ENCODE measurements at regions not wholly inside any gene's neighbourhood (a gene's known extent, or its start where the extent isn't known, plus 50 kb on each side); places are given as distances from the start of the nearest gene placed in this dataset.
A peak's percentile ranks its signal among the peaks of the same experiment; 100 is the strongest.

DNA sequence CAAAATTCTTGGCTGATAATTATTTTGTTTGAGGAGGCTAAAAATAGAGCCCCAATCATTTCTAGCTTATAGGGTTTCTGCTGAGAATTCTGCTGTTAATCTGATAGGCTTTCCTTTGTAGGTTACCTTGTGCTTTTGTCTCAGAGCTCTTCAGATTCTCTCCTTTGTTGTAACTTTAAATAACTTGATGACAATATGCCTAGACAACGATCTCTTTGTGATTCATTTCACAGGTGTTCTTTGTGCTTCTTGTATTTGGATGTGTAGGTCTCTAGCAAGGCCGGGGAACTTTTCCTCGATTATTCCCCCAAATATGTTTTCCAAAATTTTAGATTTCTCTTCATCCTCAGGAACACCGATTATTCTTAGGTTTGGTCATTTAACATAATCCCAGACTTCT is 376.5 kb upstream of the MAN1A1 start:
- no peak overlapping the region for H3K4me3 ChIP-seq (ENCODE audit: low read length)

DNA sequence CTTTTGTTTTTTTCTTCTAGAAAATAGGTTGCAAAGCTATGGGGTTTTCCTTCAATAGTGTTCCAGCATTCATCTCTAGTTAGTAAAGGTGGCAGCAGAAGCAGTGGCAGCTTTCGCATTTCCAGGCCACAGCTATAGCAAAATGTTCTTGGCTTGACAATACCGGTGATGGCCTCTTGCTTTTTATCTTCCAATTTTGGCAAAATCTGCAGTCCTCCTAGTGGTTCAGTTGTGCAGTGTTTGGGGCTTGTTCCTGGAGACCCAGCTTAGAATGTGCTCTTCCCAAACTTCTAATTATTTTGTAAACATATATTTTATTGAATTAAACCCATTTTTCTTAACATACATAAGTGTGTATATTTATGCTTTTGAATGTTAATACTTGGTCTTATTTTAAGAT is 370.6 kb upstream of the MAN1A1 start:
- 90% methylated on average over 2 of the region's 2 CpGs for WGBS (ENCODE audit: insufficient coverage)
- Histone ChIP-seq H3K27ac (ENCODE audit: low read length) (no peak overlapping the region), H3K4me3 (ENCODE audit: low read length) (no peak overlapping the region), H3K36me3 (ENCODE audit: control insufficient read depth, insufficient read depth, low read length) (no peaks in the 10 kb centered on the region), H3K27me3 (ENCODE audit: control insufficient read depth, insufficient read depth, low read length) (no peaks in the 10 kb centered on the region), H3K4me1 (ENCODE audit: control insufficient read depth, insufficient read depth, low read length) (no peaks in the 10 kb centered on the region), H3K9me3 (replicated peaks; ENCODE audit: control insufficient read depth, low read depth, low read length) (no peaks in the 10 kb centered on the region)
- no peak for DNase-seq

More for the DNA sequence above, 376.5 kb upstream of the MAN1A1 start:
- DNase-seq = no peak
- H3K27me3 ChIP-seq (ENCODE audit: control insufficient read depth, insufficient read depth, low read length) = no peaks in the 10 kb centered on the region
- H3K36me3 ChIP-seq (ENCODE audit: control insufficient read depth, insufficient read depth, low read length) = no peaks in the 10 kb centered on the region
- no peak overlapping the region for H3K27ac ChIP-seq (ENCODE audit: low read length)
- no peaks in the 10 kb centered on the region for H3K4me1 ChIP-seq (ENCODE audit: control insufficient read depth, insufficient read depth, low read length)
- H3K9me3 ChIP-seq (replicated peaks; ENCODE audit: control insufficient read depth, low read depth, low read length) = no peaks in the 10 kb centered on the region
- no CpG with 5 or more reads among the region's 4 CpGs for WGBS (ENCODE audit: insufficient coverage)

DNA sequence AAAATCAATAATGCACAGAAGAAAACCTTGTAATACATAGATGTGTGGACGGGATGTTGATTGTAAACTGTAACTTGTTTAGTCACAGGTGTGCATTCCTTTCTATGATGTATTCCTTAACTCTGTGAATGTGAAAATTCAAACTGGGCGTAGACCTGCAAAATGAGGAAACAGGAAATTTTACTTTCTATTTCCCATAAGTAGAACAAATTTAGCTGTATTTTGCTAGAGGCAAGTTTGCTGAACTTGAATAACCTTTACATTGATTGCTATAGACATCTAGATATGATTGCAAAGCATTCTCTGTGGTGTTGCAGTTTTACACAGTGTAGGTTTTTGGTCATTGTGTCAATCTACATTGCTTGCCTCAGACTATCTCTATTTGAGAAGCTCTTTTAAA is 368.4 kb upstream of the MAN1A1 start:
- no peaks in the 10 kb centered on the region for H3K9me3 ChIP-seq (replicated peaks; ENCODE audit: control insufficient read depth, low read depth, low read length)
- H3K27me3 ChIP-seq (ENCODE audit: control insufficient read depth, insufficient read depth, low read length) = no peaks in the 10 kb centered on the region
- H3K27ac ChIP-seq (ENCODE audit: low read length) = no peak overlapping the region
- WGBS (ENCODE audit: insufficient coverage) = no CpG with 5 or more reads among the region's 2 CpGs
- peak; percentile 16 for DNase-seq
- no peaks in the 10 kb centered on the region for H3K4me1 ChIP-seq (ENCODE audit: control insufficient read depth, insufficient read depth, low read length)
- no peaks in the 10 kb centered on the region for H3K36me3 ChIP-seq (ENCODE audit: control insufficient read depth, insufficient read depth, low read length)
- H3K4me3 ChIP-seq (ENCODE audit: low read length) = no peak overlapping the region

DNA sequence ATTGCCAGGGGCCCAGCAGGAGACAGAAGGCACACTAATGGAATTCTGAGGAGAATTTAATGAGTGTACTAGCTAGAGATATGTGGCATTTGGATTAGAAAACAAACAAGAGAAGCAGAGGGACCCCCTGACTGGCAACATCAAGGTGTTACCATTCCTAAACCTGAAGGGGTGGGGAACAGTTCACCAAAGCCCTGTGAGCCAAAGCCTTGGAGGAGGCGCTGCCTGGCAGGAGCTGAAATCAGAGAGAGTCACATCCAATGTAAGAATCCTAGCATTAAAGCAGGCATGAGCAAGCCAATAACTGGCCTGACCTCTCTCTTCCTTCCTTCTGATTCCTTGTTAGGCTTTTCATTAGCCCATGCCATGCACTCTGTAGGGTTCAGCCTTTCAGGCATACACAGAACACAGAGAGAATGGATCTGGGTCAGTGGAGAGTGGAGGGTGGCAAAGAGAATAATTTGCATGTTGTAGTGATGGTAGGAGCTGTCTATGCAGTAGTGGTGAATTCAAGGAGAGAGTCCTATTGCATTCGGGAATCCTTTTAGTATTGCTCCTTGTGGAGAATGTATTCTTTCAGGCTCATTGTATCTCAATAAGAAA is 367.2 kb upstream of the MAN1A1 start:
- 100% methylated on average over 1 of the region's 2 CpGs for WGBS (ENCODE audit: insufficient coverage)
- DNase-seq = no peak
- Histone ChIP-seq H3K4me3 (ENCODE audit: low read length) (no peak overlapping the region), H3K9me3 (replicated peaks; ENCODE audit: control insufficient read depth, low read depth, low read length) (no peaks in the 10 kb centered on the region), H3K27me3 (ENCODE audit: control insufficient read depth, insufficient read depth, low read length) (no peaks in the 10 kb centered on the region), H3K4me1 (ENCODE audit: control insufficient read depth, insufficient read depth, low read length) (no peaks in the 10 kb centered on the region), H3K36me3 (ENCODE audit: control insufficient read depth, insufficient read depth, low read length) (no peaks in the 10 kb centered on the region), H3K27ac (ENCODE audit: low read length) (no peak overlapping the region)

DNA sequence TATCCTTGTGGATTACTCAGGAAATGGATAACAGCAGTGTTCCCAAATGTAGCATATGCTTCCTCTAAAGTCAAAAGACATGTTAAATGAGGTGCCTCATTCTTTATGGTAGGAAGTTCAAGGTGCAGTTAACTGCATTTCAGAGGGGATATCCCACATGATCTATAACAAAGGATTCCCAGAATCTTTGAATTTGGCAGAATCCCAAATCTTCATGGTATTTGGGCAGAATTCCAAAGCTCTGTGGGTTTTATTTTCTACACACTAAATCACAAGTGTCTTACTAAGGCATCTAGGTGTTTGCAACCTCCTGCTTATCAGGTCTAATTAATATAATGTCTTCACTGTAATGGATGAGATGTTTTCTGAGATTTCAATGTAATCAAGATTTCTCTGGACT is 364.3 kb upstream of the MAN1A1 start:
- H3K27me3 ChIP-seq (ENCODE audit: control insufficient read depth, insufficient read depth, low read length) = no peaks in the 10 kb centered on the region
- H3K27ac ChIP-seq (ENCODE audit: low read length) = no peak overlapping the region
- peak; percentile 8 for DNase-seq
- H3K4me3 ChIP-seq (ENCODE audit: low read length) = no peak overlapping the region
- no peaks in the 10 kb centered on the region for H3K36me3 ChIP-seq (ENCODE audit: control insufficient read depth, insufficient read depth, low read length)
- H3K9me3 ChIP-seq (replicated peaks; ENCODE audit: control insufficient read depth, low read depth, low read length) = no peaks in the 10 kb centered on the region
- no peaks in the 10 kb centered on the region for H3K4me1 ChIP-seq (ENCODE audit: control insufficient read depth, insufficient read depth, low read length)

DNA sequence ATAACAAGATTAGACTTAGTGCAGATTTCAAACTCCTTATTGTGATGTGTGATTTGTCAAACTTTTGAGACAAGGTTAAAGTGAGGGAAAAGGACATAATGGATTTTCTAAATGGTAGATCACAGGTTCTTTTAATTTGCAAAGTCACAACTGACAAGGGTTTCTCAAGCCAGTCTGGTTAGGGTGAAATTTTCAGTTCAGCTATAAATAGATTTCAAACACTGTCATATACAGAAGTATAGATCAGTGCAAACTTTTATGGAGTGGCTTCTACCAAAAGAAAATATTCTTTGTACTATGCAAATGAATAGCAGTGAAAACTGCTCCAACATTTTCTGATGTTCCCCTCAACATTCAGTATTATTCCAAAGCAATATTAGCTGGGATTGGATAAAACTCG is 337.1 kb upstream of the MAN1A1 start:
- Histone ChIP-seq H3K9me3 (replicated peaks; ENCODE audit: control insufficient read depth, low read depth, low read length) (no peaks in the 10 kb centered on the region), H3K36me3 (ENCODE audit: control insufficient read depth, insufficient read depth, low read length) (no peaks in the 10 kb centered on the region), H3K27ac (ENCODE audit: low read length) (no peak overlapping the region), H3K4me3 (ENCODE audit: low read length) (no peak overlapping the region), H3K4me1 (ENCODE audit: control insufficient read depth, insufficient read depth, low read length) (no peaks in the 10 kb centered on the region), H3K27me3 (ENCODE audit: control insufficient read depth, insufficient read depth, low read length) (no peaks in the 10 kb centered on the region)
- DNase-seq = no peak
- WGBS (ENCODE audit: insufficient coverage) = no CpG with 5 or more reads among the region's 1 CpG

DNA sequence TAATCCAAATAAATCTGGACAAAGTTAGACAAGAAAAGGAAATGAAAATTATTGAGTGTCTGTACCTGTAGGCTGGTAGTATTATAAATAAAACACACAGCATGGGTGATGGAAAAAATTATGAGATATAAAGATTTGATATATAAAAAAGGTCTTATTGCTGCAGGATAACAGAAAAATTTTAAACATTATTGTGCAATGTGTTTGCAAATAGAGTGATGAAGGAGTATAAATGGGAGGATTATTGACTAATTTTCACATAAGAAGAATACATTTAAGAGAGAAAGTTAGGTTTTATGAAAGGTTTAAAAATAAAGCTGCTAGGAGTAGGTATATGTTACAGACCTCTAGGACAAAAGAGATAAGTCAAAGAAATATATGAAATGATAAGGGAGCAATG is 336.7 kb upstream of the MAN1A1 start:
- DNase-seq = no peak
- no peaks in the 10 kb centered on the region for H3K36me3 ChIP-seq (ENCODE audit: control insufficient read depth, insufficient read depth, low read length)
- no peak overlapping the region for H3K27ac ChIP-seq (ENCODE audit: low read length)
- H3K9me3 ChIP-seq (replicated peaks; ENCODE audit: control insufficient read depth, low read depth, low read length) = no peaks in the 10 kb centered on the region
- H3K4me3 ChIP-seq (ENCODE audit: low read length) = no peak overlapping the region
- no peaks in the 10 kb centered on the region for H3K4me1 ChIP-seq (ENCODE audit: control insufficient read depth, insufficient read depth, low read length)
- no peaks in the 10 kb centered on the region for H3K27me3 ChIP-seq (ENCODE audit: control insufficient read depth, insufficient read depth, low read length)

DNA sequence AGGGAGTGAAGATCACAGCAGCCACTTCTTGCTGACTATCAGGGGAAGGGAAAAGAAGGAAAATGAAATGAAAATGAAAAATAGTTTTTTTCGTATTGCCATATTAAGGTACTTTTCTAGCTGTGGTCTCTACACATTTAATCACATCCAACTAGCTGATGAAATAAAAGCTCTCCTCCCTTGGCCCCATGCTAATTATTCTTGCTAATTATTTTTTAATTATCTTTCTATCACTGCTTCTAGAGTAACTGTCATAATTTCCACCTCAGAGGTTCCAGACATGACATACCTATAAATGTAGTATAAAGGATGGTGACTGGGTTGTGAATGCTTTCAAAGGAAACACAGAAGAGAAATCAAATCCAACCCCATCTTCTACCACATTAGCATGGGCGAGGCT is 334.1 kb upstream of the MAN1A1 start:
- no peaks in the 10 kb centered on the region for H3K9me3 ChIP-seq (replicated peaks; ENCODE audit: control insufficient read depth, low read depth, low read length)
- WGBS (ENCODE audit: insufficient coverage) = no CpG with 5 or more reads among the region's 2 CpGs
- H3K4me1 ChIP-seq (ENCODE audit: control insufficient read depth, insufficient read depth, low read length) = no peaks in the 10 kb centered on the region
- H3K27ac ChIP-seq (ENCODE audit: low read length) = no peak overlapping the region
- no peak overlapping the region for H3K4me3 ChIP-seq (ENCODE audit: low read length)
- DNase-seq = no peak
- H3K27me3 ChIP-seq (ENCODE audit: control insufficient read depth, insufficient read depth, low read length) = no peaks in the 10 kb centered on the region
- H3K36me3 ChIP-seq (ENCODE audit: control insufficient read depth, insufficient read depth, low read length) = no peaks in the 10 kb centered on the region

DNA sequence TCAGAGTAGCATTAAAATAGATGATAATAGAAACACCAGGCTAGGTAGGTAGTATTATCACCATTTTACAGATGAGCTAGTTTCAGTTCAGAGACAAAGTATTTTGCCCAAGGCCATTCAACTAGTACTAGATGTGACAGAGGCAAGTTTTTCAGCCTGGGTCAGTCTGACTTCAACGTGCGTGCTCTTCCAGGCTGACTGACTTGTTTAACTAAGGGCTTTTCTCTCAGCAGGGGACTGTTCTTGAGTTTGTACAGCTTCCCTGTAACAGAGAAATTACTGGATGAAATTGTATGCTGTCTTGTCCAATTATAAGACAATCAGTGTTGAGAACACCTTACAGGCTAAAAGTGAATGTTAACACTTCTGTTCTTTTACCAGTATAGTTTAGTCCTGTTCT is 333.5 kb upstream of the MAN1A1 start:
- Histone ChIP-seq H3K4me1 (ENCODE audit: control insufficient read depth, insufficient read depth, low read length) (no peaks in the 10 kb centered on the region), H3K27ac (ENCODE audit: low read length) (no peak overlapping the region), H3K36me3 (ENCODE audit: control insufficient read depth, insufficient read depth, low read length) (no peaks in the 10 kb centered on the region), H3K27me3 (ENCODE audit: control insufficient read depth, insufficient read depth, low read length) (no peaks in the 10 kb centered on the region), H3K4me3 (ENCODE audit: low read length) (no peak overlapping the region), H3K9me3 (replicated peaks; ENCODE audit: control insufficient read depth, low read depth, low read length) (no peaks in the 10 kb centered on the region)
- WGBS (ENCODE audit: insufficient coverage) = 50% methylated on average over 2 of the region's 2 CpGs
- no peak for DNase-seq

DNA sequence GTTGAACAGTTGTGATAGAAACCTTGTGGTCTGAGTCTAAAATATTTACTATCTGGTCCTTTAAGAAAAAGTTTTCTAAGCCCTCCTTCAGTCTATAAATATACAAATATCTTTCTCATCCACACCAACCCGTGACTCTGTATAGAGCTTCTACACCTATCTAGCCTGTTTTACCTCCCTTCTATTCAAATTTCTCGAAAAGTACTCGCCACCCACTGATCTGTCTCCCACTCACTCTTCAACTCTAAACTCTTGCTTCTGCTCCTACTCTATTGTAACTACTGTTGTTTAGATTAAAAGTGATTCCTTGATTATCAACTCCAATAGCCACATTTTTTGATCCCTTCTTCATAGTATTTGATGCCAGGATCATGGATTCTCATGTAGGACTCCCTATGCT is 329.4 kb upstream of the MAN1A1 start:
- Histone ChIP-seq H3K36me3 (ENCODE audit: control insufficient read depth, insufficient read depth, low read length) (no peaks in the 10 kb centered on the region), H3K9me3 (replicated peaks; ENCODE audit: control insufficient read depth, low read depth, low read length) (no peaks in the 10 kb centered on the region), H3K27ac (ENCODE audit: low read length) (no peak overlapping the region), H3K4me3 (ENCODE audit: low read length) (no peak overlapping the region), H3K4me1 (ENCODE audit: control insufficient read depth, insufficient read depth, low read length) (no peaks in the 10 kb centered on the region), H3K27me3 (ENCODE audit: control insufficient read depth, insufficient read depth, low read length) (no peaks in the 10 kb centered on the region)
- 90% methylated on average over 1 of the region's 3 CpGs for WGBS (ENCODE audit: insufficient coverage)
- no peak for DNase-seq

DNA sequence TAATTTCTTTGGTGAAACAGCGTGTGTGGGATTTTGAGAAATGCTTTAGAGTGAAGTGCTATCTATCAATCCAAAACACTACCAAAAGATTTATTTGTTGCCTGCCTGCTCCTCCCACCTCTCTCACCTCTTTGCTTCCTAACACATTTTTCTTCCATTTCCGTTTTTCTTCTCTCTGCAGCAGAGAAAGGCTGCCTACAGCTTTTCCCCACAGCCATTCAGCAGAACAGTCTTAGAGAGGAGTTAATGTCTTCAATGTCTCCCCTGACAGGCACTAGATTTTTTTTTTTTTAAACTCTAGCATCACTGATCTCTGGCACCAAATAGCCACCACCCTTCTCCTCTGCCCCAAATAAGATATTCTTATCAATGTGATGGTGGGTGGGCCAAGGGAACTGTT is 327.8 kb upstream of the MAN1A1 start:
- Histone ChIP-seq H3K4me3 (ENCODE audit: low read length) (no peak overlapping the region), H3K27me3 (ENCODE audit: control insufficient read depth, insufficient read depth, low read length) (no peaks in the 10 kb centered on the region), H3K9me3 (replicated peaks; ENCODE audit: control insufficient read depth, low read depth, low read length) (no peaks in the 10 kb centered on the region), H3K27ac (ENCODE audit: low read length) (no peak overlapping the region), H3K36me3 (ENCODE audit: control insufficient read depth, insufficient read depth, low read length) (no peaks in the 10 kb centered on the region), H3K4me1 (ENCODE audit: control insufficient read depth, insufficient read depth, low read length) (no peaks in the 10 kb centered on the region)
- 0% methylated on average over 1 of the region's 2 CpGs for WGBS (ENCODE audit: insufficient coverage)
- no peak for DNase-seq
